ENCODE measurements at regions not wholly inside any gene's neighbourhood (a gene's known extent, or its start where the extent isn't known, plus 50 kb on each side); places are given as distances from the start of the nearest gene placed in this dataset.

DNA sequence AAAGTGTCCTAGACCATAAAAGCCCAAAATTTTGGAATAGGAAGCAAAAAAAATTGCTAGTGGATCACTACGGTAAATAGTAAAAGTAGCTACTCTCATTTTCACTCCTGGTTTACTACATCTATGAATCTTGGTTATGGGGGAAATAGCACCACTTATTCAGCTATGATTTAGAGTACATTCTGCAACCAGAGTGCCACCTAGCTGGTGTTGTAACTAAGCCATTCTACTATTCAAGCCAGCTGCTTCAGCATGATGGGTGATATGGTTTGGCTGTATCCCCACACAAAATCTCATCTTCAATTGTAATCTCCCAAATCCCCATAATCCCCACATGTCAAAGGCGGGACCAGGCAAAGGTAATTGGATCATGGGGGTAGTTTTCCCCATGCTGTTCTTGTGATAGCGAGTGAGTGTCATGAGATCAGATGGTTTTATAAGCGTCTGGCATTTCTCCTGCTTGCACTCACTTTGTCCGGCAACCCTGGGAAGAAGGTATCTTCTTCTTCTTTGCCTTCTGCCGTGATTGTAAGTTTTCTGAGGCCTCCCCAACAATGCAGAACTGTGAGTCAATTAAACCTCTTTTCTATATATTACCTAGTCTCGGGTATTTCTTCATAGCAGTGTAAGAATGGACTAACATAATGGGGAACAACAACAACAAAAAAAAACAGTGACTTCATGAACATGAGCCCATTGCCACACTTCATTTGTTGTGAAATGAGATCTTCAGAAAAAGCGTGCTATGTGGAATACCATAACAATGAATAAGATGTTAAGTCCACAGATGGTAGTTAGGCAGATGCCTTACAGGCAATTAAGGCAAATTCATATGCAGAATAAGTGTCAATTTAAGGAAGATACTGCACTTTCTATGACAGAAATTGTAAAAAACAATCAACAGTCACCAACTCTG lies 280.1 kb downstream of the PABPC4L start:
- Histone ChIP-seq H2BK20ac (ENCODE audit: low read depth, low read length) (no peak overlapping the region), H4K8ac (ENCODE audit: low read depth in 2 of 2, low read length in 2 of 2) (no peak overlapping the region), H3K4me1 (ENCODE audit: control insufficient read depth, insufficient read depth, low read length) (no peaks in the 10 kb centered on the region), H3K9ac (ENCODE audit: low read depth, low read length) (no peak overlapping the region), H4K20me1 (ENCODE audit: insufficient read depth, low read length) (no peaks in the 10 kb centered on the region), H3K27me3 (ENCODE audit: control insufficient read depth, insufficient read depth, low read length) (no peaks in the 10 kb centered on the region), H3K4ac (ENCODE audit: low read depth, low read length) (no peak overlapping the region), H3K56ac (ENCODE audit: extremely low read depth, insufficient read depth, low read length) (no peak overlapping the region), H3K23ac (ENCODE audit: low read depth, low read length) (no peak overlapping the region), H3K4me2 (ENCODE audit: low read depth, low read length) (no peak overlapping the region), H2AK9ac (replicated peaks; ENCODE audit: low read depth, low read length, poor library complexity) (no peak overlapping the region), H4K91ac (ENCODE audit: insufficient read depth, low read depth, low read length) (no peak overlapping the region), H3K9me3 (ENCODE audit: control insufficient read depth, insufficient read depth, low read length) (no peaks in the 10 kb centered on the region), H2AFZ (replicated peaks; ENCODE audit: low read length, poor library complexity) (no peak overlapping the region), H3K9me1 (ENCODE audit: insufficient read depth, low read length) (no peaks in the 10 kb centered on the region), H3K36me3 (ENCODE audit: control insufficient read depth, insufficient read depth, low read length) (no peaks in the 10 kb centered on the region), H3K14ac (replicated peaks; ENCODE audit: low read depth, low read length) (no peak overlapping the region), H2BK15ac (ENCODE audit: low read depth, low read length) (no peak overlapping the region), H2AK5ac (ENCODE audit: low read depth, low read length) (no peak overlapping the region), H3K79me1 (ENCODE audit: low read depth in 1 of 2, low read length in 2 of 2) (no peaks in the 10 kb centered on the region), H3K18ac (ENCODE audit: low read depth, low read length) (no peak overlapping the region), H4K5ac (ENCODE audit: low read depth, low read length) (no peak overlapping the region), H3K4me3 (ENCODE audit: insufficient read depth, low read depth, low read length) (no peak overlapping the region), H2BK120ac (ENCODE audit: low read depth, low read length) (no peak overlapping the region), H2BK5ac (ENCODE audit: low read depth, low read length, poor library complexity, severe bottlenecking) (no peak overlapping the region), H3K27ac (ENCODE audit: insufficient read depth, low read length) (no peak overlapping the region)
- ChIA-PET CTCF (no interaction called here), POLR2A (ENCODE audit: unreplicated experiment) (no interaction called here)
- peak; percentile 34 for DNase-seq
- WGBS, 2 experiments (ENCODE audit: extremely low coverage in 2 of 2, insufficient read length in 1 of 2) = no CpG with 5 or more reads among the region's 8 CpGs
- intact Hi-C loops (cut with micrococcal nuclease) (loop anchor here (1.0 to 2.0 kb wide), 2 partner anchors 601 to 767 kb away; no protein-coding TSS in a partner anchor), in situ Hi-C loops (cut with MboI; ENCODE audit: low sequenced_read_pairs) (no loop called here), dilution Hi-C loops (cut with HindIII; ENCODE audit: low sequenced_read_pairs, unreplicated experiment) (no loop called here)
- TF ChIP-seq SMC3 (IDR thresholded peaks at IDR 0.05; ENCODE audit: low read depth, low read length) (0 out of 2 replicates have a peak, but pooled peaks have one; percentile 5), FOS (IDR thresholded peaks at IDR 0.05; ENCODE audit: low read depth, low read length) (no peak), RAD21 (IDR thresholded peaks at IDR 0.05; ENCODE audit: low read length) (peak; percentile 46), MAZ (IDR thresholded peaks at IDR 0.05; ENCODE audit: borderline replicate concordance, low read depth, low read length) (no peak), NFE2L2 (IDR thresholded peaks at IDR 0.05; ENCODE audit: low read depth, low read length) (no peak), RFX5 (IDR thresholded peaks at IDR 0.05; ENCODE audit: low read depth, low read length) (no peak), RCOR1 (IDR thresholded peaks at IDR 0.05; ENCODE audit: insufficient replicate concordance, low read length) (no peak)
- TF ChIP-seq, protein P1, sequence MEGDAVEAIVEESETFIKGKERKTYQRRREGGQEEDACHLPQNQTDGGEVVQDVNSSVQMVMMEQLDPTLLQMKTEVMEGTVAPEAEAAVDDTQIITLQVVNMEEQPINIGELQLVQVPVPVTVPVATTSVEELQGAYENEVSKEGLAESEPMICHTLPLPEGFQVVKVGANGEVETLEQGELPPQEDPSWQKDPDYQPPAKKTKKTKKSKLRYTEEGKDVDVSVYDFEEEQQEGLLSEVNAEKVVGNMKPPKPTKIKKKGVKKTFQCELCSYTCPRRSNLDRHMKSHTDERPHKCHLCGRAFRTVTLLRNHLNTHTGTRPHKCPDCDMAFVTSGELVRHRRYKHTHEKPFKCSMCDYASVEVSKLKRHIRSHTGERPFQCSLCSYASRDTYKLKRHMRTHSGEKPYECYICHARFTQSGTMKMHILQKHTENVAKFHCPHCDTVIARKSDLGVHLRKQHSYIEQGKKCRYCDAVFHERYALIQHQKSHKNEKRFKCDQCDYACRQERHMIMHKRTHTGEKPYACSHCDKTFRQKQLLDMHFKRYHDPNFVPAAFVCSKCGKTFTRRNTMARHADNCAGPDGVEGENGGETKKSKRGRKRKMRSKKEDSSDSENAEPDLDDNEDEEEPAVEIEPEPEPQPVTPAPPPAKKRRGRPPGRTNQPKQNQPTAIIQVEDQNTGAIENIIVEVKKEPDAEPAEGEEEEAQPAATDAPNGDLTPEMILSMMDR (conservative IDR thresholded peaks at IDR 0.05; ENCODE audit: low read depth, low read length) = peak; percentile 46
- no peak for ATAC-seq (ENCODE audit: low read depth)
- BruUV-seq (replicated peaks) = no TSS peak

All from IMR-90 (cell line).